Astrocyte of the cerebellum (primary cell): ENCODE measurements at regions not wholly inside any gene's neighbourhood (a gene's known extent, or its start where the extent isn't known, plus 50 kb on each side); places are given as distances from the start of the nearest gene placed in this dataset.

ENCODE experiments used
- DNase-seq: peaks from one replicate; pipeline ENCODE4 v3.0.0-alpha.2; 2011; ENCODE audit warnings: low read depth
- H3K4me3 ChIP-seq: 2 replicates; pipeline ENCODE4 v1.5.1; 2011; ENCODE audit warnings: mild to moderate bottlenecking, low read depth, low read length, moderate library complexity
- CTCF ChIP-seq: IDR thresholded peaks from 2 replicates; pipeline ENCODE4 v1.5.1; 2012; ENCODE audit warnings: low read length, low read depth, moderate library complexity, mild to moderate bottlenecking; ENCODE audit errors: missing control alignments
- in situ Hi-C: cut with HindIII; loops from 2 replicates; pipeline ENCODE4 v1.10.0; 2017; ENCODE audit warnings: low sequenced_read_pairs

- in situ Hi-C loops: loop anchor here (5.0 kb wide), 1 partner anchor 102 kb away; no protein-coding TSS in a partner anchor
- no peak for TF ChIP-seq CTCF
- H3K4me3 ChIP-seq: no peak overlapping the region
- no peak for DNase-seq
Measured at GRCh38 chr14:22334627-22335026, 254.4 kb downstream of the DAD1 start.

- TF ChIP-seq CTCF: no peak
- H3K4me3 ChIP-seq: no peak overlapping the region
- no peak for DNase-seq
- in situ Hi-C loops: loop anchor here (5.0 kb wide), 1 partner anchor 102 kb away; no protein-coding TSS in a partner anchor
Measured at GRCh38 chr14:22334275-22334577, 254.8 kb downstream of the DAD1 start.

- DNase-seq: peak; percentile 55
- in situ Hi-C loops: loop anchor here (5.0 kb wide), 1 partner anchor 101 kb away; no protein-coding TSS in a partner anchor
- no peak overlapping the region for H3K4me3 ChIP-seq
- TF ChIP-seq CTCF: no peak
Measured at GRCh38 chr14:22333422-22334274, 255.4 kb downstream of the DAD1 start.

GRCh38 chr14:22332686-22333421 is 256.2 kb downstream of the DAD1 start:
- DNase-seq: no peak
- in situ Hi-C loops: loop anchor here (5.0 kb wide), 1 partner anchor 101 kb away; no protein-coding TSS in a partner anchor
- no peak overlapping the region for H3K4me3 ChIP-seq
- TF ChIP-seq CTCF: no peak

GRCh38 chr14:22329371-22329770 is 259.7 kb downstream of the DAD1 start:
- DNase-seq: no peak
- in situ Hi-C loops: no loop called here
- no peak overlapping the region for H3K4me3 ChIP-seq
- TF ChIP-seq CTCF: no peak

- no peak for TF ChIP-seq CTCF
- no peak for DNase-seq
- H3K4me3 ChIP-seq: no peak overlapping the region
- in situ Hi-C loops: no loop called here
Measured at GRCh38 chr14:22325676-22326400, 263.2 kb downstream of the DAD1 start.
